Osteocyte (in vitro differentiated cells): ENCODE measurements at regions not wholly inside any gene's neighbourhood (a gene's known extent, or its start where the extent isn't known, plus 50 kb on each side); places are given as distances from the start of the nearest gene placed in this dataset.
A peak's percentile ranks its signal among the peaks of the same experiment; 100 is the strongest.

Experiments used
- DNase-seq: peaks from one replicate; pipeline ENCODE4 v3.0.0; 2021; ENCODE audit warnings: mixed read lengths; ENCODE audit not compliant: unreplicated experiment; ENCODE audit errors: extremely low spot score
- H3K27ac Mint-ChIP-seq: one replicate; pipeline ENCODE4 v1.8.0; 2021; ENCODE audit warnings: mild to moderate bottlenecking, mixed read lengths; ENCODE audit not compliant: unreplicated experiment
- H3K27me3 Mint-ChIP-seq: one replicate; pipeline ENCODE4 v1.8.0; 2021; ENCODE audit warnings: mixed read lengths; ENCODE audit not compliant: unreplicated experiment
- H3K36me3 Mint-ChIP-seq: one replicate; pipeline ENCODE4 v1.8.0; 2021; ENCODE audit warnings: mixed read lengths; ENCODE audit not compliant: unreplicated experiment
- H3K4me1 Mint-ChIP-seq: one replicate; pipeline ENCODE4 v1.8.0; 2021; ENCODE audit warnings: mixed read lengths; ENCODE audit not compliant: unreplicated experiment
- H3K4me3 Mint-ChIP-seq: one replicate; pipeline ENCODE4 v1.8.0; 2021; ENCODE audit warnings: mild to moderate bottlenecking, moderate library complexity, mixed read lengths; ENCODE audit not compliant: unreplicated experiment
- H3K9me3 Mint-ChIP-seq: one replicate; pipeline ENCODE4 v1.8.0; 2021; ENCODE audit warnings: mixed read lengths; ENCODE audit not compliant: unreplicated experiment
- TF ChIP-seq, protein P1 (sequence below): fragments of 200-600 bp; sonication (generic); IDR thresholded peaks from 2 replicates; pipeline ENCODE4 v1.5.0; 2021; ENCODE audit warnings: antibody characterized with exemption, mild to moderate bottlenecking, moderate library complexity

DNA sequence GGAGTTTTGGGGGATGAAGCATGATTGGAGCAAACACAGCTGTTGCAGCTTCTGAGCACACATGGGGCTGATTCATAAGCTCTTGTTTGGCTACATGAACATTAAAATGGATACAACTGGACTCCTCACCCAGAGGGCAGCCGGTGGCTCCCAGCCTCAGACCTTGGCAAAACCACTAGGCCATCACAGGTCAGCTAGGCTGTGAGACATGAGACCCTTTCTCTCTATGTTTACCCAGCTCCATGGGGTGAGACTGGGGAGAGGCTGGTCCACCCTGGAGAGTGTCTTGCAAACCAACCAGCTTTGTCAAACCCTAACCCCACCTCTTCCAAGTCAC, 388.7 kb downstream of the PTPRU start:
- Mint-ChIP-seq H3K27me3 (peaks cover 8% of the 10 kb centered on the region), H3K4me1 (no peaks in the 10 kb centered on the region), H3K36me3 (no peaks in the 10 kb centered on the region), H3K4me3 (no peak overlapping the region), H3K27ac (no peak overlapping the region), H3K9me3 (no peaks in the 10 kb centered on the region)
- DNase-seq: peak; percentile 56
- TF ChIP-seq, protein P1, sequence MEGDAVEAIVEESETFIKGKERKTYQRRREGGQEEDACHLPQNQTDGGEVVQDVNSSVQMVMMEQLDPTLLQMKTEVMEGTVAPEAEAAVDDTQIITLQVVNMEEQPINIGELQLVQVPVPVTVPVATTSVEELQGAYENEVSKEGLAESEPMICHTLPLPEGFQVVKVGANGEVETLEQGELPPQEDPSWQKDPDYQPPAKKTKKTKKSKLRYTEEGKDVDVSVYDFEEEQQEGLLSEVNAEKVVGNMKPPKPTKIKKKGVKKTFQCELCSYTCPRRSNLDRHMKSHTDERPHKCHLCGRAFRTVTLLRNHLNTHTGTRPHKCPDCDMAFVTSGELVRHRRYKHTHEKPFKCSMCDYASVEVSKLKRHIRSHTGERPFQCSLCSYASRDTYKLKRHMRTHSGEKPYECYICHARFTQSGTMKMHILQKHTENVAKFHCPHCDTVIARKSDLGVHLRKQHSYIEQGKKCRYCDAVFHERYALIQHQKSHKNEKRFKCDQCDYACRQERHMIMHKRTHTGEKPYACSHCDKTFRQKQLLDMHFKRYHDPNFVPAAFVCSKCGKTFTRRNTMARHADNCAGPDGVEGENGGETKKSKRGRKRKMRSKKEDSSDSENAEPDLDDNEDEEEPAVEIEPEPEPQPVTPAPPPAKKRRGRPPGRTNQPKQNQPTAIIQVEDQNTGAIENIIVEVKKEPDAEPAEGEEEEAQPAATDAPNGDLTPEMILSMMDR: no peak

DNA sequence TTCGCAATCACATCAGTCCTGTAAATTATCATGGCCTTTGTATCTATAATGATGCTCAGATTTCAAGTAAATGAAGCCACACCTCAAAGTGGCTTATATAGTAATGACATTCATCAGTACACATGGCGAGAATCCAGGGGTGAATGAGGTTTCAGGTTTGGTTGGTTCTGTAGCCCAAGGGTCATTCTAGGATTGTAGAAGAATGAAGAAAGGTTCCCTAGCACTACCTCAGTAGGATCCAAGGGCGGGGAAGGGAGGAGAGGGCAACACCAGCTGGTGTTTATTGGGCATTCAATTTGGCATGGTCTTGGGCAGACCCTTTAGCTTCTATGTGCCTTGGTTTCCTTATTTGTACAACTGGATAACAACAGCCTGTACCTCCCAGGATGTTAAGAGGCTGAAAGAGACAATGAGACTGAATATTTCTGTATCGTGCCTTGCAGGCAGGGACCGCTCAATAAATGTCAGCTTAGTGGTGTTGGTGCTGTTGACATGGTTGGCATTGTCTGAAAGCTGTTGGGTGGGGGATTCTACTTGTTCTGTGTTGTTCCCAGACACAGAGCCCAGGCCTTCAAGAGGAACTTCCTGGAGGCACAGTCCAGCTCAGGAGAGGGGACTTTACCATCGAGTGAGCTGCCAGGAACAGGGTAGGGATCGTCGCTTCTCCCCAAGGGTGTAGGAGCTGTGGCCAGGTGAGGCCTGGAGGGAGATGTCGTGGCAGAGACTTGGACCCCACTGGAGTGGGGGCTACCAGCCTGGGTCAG, 388.2 kb downstream of the PTPRU start:
- H3K27ac Mint-ChIP-seq: no peak overlapping the region
- no peaks in the 10 kb centered on the region for H3K36me3 Mint-ChIP-seq
- peak; percentile 64 for DNase-seq
- H3K27me3 Mint-ChIP-seq: peaks cover 8% of the 10 kb centered on the region
- H3K4me3 Mint-ChIP-seq: no peak overlapping the region
- H3K9me3 Mint-ChIP-seq: no peaks in the 10 kb centered on the region
- TF ChIP-seq, protein P1: no peak
- no peaks in the 10 kb centered on the region for H3K4me1 Mint-ChIP-seq

DNA sequence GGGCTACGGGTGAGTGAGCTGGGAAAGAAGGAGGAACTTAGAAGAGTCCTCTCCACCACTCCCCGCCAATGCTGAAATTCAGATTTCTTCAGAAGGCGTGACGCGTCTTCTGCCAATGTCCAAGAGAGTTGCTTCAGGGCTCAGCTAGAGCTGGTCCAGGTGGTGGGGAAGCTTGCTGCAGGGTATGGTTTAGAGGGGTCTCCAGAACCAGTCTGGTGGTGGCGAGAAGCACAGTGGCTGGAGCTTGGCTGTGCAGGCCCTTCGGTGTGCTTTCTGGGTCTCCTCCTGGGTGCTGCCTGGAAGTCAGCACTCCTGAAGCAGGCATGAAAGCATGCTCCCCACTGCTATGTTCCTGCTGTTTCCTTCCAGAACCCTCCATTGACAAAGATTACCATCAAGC, 387.2 kb downstream of the PTPRU start:
- H3K4me3 Mint-ChIP-seq: no peak overlapping the region
- no peaks in the 10 kb centered on the region for H3K4me1 Mint-ChIP-seq
- no peak overlapping the region for H3K27ac Mint-ChIP-seq
- peak; percentile 34 for DNase-seq
- no peaks in the 10 kb centered on the region for H3K36me3 Mint-ChIP-seq
- peaks cover 8% of the 10 kb centered on the region for H3K27me3 Mint-ChIP-seq
- TF ChIP-seq, protein P1: no peak
- H3K9me3 Mint-ChIP-seq: no peaks in the 10 kb centered on the region

DNA sequence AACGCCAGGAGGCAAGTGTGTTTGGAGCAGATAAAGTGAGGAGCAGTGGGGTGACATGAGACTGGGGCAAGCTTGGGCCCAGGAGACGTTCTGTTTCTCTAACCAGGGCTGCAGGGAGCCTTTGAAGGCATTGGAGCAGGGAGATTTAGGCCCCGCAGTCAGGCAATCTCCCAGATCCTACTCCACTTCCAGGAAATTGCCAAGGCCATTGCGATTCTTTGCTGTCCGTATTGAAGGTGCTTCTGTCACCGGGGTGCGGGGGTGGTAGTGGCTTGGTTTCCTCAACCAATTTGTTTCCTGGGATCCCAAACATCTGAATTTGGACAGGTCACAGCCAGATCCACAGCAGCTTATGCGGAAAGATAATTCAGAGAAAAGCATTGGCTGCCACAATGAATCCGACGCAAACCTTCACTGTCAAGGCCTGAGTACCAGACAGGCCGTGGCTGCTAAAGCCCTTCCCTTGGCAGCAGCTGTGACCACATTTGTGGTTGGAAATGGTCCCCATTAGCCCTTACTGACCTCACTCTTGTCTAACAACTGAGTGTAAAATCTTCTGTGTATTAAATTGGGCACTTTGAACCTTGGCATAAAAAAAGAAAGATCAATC, 385.6 kb downstream of the PTPRU start:
- Mint-ChIP-seq H3K36me3 (no peaks in the 10 kb centered on the region), H3K27ac (no peak overlapping the region), H3K4me1 (no peaks in the 10 kb centered on the region), H3K9me3 (no peaks in the 10 kb centered on the region), H3K27me3 (peaks cover 8% of the 10 kb centered on the region), H3K4me3 (no peak overlapping the region)
- peak; percentile 53 for DNase-seq
- TF ChIP-seq, protein P1: no peak

DNA sequence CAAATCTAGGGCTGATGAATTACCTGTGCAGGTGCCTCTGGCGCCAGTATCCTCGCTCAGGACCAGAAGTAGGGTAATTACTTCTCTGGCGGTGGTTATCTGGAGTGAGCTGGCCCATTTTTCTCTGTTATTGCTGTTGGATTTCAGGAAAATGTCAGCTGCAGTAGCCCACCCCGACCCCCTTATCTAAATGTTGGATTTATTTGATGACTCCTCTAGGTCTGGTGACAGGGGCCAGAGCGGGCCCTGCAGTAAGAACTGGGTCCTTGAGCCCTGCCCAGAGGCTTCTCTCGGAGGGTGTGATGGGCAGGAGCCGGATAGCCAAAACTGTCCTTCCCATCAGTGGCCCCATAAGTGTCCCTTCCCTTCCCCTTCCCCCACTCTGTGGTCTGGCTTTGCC, 384.3 kb downstream of the PTPRU start:
- H3K4me3 Mint-ChIP-seq: no peak overlapping the region
- H3K36me3 Mint-ChIP-seq: no peaks in the 10 kb centered on the region
- H3K4me1 Mint-ChIP-seq: no peaks in the 10 kb centered on the region

More for the DNA sequence above, 384.3 kb downstream of the PTPRU start:
- TF ChIP-seq, protein P1: no peak
- Mint-ChIP-seq H3K9me3 (no peaks in the 10 kb centered on the region), H3K27me3 (peaks cover 8% of the 10 kb centered on the region), H3K27ac (no peak overlapping the region)
- peak; percentile 66 for DNase-seq
